GM12874 (cell line): ENCODE measurements at regions not wholly inside any gene's neighbourhood (a gene's known extent, or its start where the extent isn't known, plus 50 kb on each side); places are given as distances from the start of the nearest gene placed in this dataset.

Source experiments
- TF ChIP-seq, protein P1 (sequence below): IDR thresholded peaks from 2 replicates; pipeline ENCODE4 v1.5.1; 2011; ENCODE audit warnings: low read depth, mild to moderate bottlenecking, control low read depth, low read length, moderate library complexity; ENCODE audit not compliant: insufficient read depth

DNA sequence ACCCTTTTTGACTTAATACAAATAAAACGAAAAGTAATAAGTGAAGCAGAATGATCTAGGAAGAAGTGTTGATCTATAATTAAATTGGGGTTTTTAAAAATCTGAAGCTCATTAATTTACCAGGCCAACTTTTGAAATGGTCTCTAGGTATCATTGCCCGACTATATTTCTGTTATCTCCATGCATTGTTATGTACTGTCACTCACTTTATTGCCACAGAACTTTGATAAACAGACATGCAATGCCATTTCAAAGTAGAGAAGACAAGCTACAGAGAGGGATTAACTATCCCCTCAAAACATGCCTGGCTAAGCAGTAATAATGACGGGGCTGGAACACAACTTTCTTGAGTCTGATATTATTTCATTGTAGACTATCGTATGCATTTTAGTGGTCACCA, 147.6 kb upstream of the ITGA4 start:
- TF ChIP-seq, protein P1, sequence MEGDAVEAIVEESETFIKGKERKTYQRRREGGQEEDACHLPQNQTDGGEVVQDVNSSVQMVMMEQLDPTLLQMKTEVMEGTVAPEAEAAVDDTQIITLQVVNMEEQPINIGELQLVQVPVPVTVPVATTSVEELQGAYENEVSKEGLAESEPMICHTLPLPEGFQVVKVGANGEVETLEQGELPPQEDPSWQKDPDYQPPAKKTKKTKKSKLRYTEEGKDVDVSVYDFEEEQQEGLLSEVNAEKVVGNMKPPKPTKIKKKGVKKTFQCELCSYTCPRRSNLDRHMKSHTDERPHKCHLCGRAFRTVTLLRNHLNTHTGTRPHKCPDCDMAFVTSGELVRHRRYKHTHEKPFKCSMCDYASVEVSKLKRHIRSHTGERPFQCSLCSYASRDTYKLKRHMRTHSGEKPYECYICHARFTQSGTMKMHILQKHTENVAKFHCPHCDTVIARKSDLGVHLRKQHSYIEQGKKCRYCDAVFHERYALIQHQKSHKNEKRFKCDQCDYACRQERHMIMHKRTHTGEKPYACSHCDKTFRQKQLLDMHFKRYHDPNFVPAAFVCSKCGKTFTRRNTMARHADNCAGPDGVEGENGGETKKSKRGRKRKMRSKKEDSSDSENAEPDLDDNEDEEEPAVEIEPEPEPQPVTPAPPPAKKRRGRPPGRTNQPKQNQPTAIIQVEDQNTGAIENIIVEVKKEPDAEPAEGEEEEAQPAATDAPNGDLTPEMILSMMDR = no peak

DNA sequence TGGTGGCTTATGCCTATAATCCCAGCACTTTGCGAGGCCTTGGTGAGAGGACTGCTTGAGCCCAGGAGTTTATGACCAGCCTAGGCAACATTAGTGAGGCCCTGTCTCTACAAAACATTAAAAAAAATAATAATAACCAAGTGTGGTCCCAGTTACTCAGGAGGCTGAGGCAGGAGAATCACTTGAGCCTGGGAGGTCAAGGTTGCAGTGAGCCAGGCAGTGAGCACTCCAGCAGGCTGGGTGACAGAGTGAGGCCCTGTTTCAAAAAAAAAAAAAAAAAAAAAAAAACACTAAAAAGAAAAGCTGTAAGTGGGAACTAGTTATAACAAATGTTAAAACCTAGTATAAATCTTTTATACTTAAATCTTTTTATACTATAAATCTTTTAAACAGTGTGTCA, 146.2 kb upstream of the ITGA4 start:
- TF ChIP-seq, protein P1 = no peak

DNA sequence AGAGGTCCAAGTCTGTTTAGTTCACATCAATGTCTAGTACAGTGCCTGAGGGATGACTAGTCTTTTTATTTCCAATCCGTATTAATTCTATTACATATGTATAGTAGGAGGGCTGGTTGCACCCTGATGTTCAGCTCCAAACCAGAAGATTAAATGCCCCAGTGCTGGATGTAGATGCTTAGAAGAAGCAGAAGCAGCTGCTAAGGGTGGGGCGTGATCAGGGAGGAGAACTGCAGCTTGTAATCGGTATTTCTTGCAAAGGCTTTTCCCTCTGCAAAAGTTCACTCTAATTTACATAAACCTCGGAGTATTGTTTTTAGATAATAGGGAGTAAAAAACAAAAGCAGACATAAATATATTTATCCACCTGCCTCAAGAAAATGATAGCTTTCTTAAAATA, 145.3 kb upstream of the ITGA4 start:
- TF ChIP-seq, protein P1 = no peak

DNA sequence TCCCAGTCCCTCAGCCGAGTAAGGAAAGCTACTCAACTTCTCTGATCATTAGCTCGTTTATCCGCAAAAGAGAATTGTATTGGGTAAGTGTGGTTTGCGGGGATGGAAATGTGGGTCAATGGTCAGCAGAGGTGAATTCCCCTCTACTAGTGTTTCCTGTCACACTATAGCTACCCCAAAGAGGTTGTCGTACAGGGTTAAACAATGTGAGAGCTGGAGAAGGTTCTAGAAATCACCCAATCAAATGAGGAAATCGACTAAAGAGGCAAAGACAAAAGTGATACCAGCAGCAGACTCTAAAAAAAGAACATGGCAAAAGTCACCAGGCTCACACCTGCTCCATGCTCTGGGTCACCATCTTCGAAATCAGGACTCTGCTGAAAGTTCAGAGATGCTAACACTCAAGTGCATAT, 144.7 kb upstream of the ITGA4 start:
- TF ChIP-seq, protein P1 = no peak

DNA sequence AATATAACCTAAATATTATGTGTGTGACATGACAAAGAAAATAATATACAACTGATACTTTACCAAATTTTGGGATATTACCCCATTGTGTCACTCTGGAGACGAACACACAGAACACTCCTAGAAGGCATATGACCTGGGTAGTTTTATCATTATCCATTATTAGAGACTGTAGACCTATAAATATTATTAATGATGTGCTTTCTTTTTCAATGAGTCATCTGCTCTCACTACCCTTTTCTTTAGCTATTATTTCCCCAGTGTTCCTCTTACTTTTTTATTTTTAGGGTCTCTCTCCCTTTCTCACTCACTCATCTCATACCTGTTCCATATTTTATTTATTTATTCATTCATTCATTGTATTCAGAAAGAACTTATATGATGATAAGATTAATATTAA, 143.3 kb upstream of the ITGA4 start:
- TF ChIP-seq, protein P1 = no peak

DNA sequence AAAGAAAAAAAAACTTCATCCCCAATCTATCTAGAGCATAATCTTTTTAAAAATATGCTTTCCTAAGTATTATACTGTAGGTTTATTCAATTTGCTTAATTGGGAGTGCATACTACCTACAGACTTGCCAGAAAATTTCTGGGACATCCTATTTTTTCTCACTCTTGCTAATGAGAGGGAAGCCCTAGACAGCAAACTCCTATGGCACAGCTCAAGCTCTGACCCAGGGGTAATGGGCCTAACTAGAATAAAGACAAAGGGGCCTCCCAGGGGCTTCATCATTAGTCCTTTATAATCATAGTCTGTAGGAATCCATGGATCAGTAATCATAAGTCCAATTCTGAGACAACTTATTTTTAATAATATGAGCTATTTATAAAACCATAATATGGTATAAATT, 142.6 kb upstream of the ITGA4 start:
- TF ChIP-seq, protein P1 = no peak

DNA sequence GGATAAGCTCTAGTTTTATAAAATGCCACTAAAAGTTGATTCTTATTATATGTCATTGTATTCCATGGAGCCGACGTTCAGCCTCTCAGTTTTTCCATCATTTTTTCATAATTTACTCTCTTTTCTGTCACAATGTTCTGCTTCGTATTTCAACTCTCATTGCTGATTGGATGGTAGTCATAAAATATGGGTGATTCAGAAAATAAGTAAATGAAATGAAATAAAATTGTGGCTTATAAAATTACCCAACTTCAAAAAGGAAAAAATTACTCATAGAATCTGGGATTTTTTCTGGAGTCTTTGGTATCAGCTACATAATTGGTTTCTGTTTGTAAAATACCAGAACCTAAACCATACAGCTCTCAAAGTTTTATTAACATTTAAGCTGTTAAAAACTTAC, 139.7 kb upstream of the ITGA4 start:
- TF ChIP-seq, protein P1 = no peak
